SK-MEL-5 (cell line): ENCODE measurements at regions not wholly inside any gene's neighbourhood (a gene's known extent, or its start where the extent isn't known, plus 50 kb on each side); places are given as distances from the start of the nearest gene placed in this dataset.
"Not testable (repeated sequence)": the region's sequence is repeated elsewhere in the genome, so short reads cannot be mapped to it uniquely, and the experiment has no call there.

Source experiments
- DNase-seq: peaks from one replicate; pipeline ENCODE4 v3.0.0-alpha.2; 2016; ENCODE audit warnings: low read depth, low spot score
- in situ Hi-C: cut with HindIII; loops from 2 replicates; pipeline ENCODE4 v1.10.0; 2016; ENCODE audit warnings: low sequenced_read_pairs, high pct_unique_total_duplicates, low pct_unique_long_range_greater_than_20kb

- no peak for DNase-seq
- in situ Hi-C loops, result no loop called here
Observed at GRCh38 chr14:101253948-101254347, 307.3 kb upstream of the DIO3 start.

DNA sequence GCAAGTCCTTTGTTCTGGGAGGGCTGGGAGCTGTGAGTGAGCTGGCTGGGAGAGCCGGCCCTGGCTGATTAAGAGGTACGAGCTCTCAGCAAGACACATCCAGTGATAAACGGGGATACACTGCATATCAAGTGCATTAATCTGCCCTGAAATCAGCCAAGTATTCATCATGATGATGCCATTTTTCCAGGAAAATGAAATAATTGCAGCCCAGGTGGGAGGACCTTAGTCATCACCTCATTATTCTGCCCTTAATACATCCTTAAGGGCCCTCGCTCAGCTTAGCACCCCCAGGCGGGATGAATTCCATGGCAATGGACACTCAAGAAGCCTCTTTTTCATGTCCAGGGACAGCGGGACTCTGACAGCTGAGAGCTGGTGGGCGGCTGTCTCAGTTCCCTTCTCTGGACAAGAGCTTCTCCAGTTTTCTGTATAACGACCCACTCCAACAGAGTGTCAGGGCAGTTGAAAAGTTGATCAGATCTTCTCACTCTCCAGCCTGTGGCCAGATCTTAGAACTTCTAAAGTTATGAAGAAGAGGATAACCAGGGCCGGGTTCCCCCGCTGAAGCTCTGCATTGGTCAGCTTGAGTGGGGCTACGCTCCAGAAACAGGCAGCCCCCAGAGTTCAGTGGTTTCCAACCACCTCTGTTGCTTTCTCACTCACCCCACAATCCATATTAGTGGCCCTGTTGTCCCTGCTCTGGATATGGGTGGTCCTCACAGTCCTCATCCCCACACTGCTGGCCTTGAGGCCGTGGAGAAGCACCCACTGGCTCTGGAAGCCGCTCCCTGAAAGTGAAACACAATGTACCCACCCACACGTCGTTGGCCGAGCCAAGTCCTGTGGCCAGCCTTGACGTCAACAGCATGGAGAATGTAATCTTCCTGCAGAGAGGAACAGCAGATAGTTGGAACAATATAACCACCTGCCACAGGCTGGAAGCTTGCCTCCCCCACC lies 306.2 kb upstream of the DIO3 start:
- no peak for DNase-seq
- in situ Hi-C loops, result no loop called here

GRCh38 chr14:101255765-101256125 lies 305.6 kb upstream of the DIO3 start:
- in situ Hi-C loops, result no loop called here
- DNase-seq, result no peak

GRCh38 chr14:101256266-101256665 lies 305.0 kb upstream of the DIO3 start:
- no peak for DNase-seq
- in situ Hi-C loops, result no loop called here

GRCh38 chr14:101257551-101257950 lies 303.7 kb upstream of the DIO3 start:
- in situ Hi-C loops, result no loop called here
- DNase-seq, result no peak

GRCh38 chr14:101259748-101260147 lies 301.5 kb upstream of the DIO3 start:
- in situ Hi-C loops, result no loop called here
- DNase-seq, result no peak

DNA sequence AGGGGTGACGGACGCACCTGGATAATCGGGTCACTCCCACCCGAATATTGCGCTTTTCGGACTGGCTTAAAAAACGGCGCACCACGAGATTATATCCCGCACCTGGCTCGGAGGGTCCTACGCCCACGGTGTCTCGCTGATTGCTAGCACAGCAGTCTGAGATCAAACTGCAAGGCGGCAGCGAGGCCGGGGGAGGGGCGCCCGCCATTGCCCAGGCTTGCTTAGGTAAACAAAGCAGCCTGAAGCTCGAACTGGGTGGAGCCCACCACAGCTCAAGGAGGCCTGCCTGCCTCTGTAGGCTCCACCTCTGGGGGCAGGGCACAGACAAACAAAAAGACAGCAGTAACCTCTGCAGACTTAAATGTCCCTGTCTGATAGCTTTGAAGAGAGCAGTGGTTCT lies 294.9 kb upstream of the DIO3 start:
- in situ Hi-C loops, DNase-seq: not testable (repeated sequence)

DNA sequence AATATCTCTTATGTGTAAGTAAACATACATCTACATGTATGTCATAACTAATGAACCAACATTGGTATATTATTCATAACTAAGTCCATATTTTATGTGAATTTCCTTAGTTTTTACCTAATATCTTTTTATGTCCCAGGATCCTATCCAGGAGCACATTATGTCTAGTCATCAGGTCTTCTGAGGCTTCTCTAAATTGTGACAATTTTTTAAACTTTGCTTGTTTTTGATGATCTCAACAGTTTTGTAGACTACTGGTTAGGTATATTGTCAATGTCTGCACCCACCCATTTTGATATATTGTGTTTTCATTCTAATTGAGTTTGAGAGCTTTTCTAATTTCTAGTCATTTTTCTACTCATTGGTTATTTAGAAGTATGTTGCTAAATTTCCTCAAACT lies 288.2 kb upstream of the DIO3 start:
- no peak for DNase-seq
- in situ Hi-C loops, result no loop called here

GRCh38 chr14:101276309-101277091 lies 284.8 kb upstream of the DIO3 start:
- in situ Hi-C loops, result no loop called here
- no peak for DNase-seq

- in situ Hi-C loops, result no loop called here
- DNase-seq, result no peak
Observed at GRCh38 chr14:101282418-101282817, 278.9 kb upstream of the DIO3 start.

- no peak for DNase-seq
- in situ Hi-C loops, result no loop called here
Observed at GRCh38 chr14:101284711-101285110, 276.6 kb upstream of the DIO3 start.

GRCh38 chr14:101286271-101287018 lies 274.9 kb upstream of the DIO3 start:
- in situ Hi-C loops, result no loop called here
- DNase-seq, result no peak

DNA sequence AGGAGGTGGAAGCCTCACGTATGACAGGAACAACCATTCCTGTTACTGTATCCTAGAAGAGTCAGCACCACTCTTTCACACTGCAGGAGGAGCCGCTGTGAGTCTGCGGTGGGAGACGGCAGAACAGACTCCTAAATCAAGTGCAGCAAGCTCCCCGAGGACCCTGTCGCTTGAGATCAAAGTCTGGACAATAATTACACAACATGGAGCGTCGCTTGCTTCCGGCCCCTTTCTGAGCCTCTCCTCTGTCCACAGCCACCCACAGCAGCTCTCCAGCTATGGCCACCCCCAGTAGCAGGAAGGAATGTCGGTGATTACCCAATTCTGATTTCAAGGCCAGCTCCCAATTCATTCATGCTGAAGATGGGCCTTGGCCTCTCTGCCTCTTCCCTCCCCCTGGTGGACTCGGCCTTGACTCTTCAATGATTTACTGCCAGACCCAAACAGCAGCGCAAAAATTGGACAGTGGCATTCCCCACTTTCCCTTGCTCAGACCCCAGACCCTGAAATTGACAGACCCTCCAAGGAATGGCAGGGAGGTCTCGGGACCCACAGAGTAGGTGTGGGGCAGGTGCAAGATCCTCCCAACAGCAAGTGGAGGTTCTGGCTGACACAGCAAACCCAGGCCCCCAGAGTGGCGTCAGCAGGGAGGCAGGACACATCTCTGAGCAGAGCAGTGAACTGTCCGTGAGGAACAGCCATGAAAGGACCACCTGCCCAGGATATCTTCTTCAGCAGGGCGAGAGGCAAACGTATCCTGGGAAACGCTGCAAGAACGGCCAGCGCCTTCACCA lies 272.7 kb upstream of the DIO3 start:
- no peak for DNase-seq
- in situ Hi-C loops, result no loop called here

- no peak for DNase-seq
- in situ Hi-C loops, result no loop called here
Observed at GRCh38 chr14:101289230-101289690, 272.0 kb upstream of the DIO3 start.

DNA sequence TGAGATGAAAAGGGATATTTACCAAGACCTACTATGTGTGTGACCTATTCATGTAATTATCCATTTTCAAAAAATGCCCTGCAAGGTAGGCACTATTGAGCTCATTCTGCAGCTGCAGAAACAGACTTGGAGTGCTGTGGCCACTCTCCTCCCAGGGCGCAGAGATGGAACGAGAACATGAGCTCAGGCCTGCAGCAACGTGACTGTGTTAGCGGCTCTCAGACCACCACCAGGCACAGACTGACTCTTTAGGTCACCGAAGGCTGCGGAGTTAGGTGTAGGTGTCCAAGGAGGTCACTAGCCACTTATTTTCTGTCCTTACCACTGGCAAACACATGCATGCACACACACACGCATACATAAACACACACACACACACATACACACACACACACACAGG lies 271.4 kb upstream of the DIO3 start:
- in situ Hi-C loops, result no loop called here
- DNase-seq, result no peak

GRCh38 chr14:101290611-101291010 lies 270.7 kb upstream of the DIO3 start:
- in situ Hi-C loops, result no loop called here
- no peak for DNase-seq

- DNase-seq, result no peak
- in situ Hi-C loops, result no loop called here
Observed at GRCh38 chr14:101291390-101291789, 269.9 kb upstream of the DIO3 start.
